ENCODE measurements at regions not wholly inside any gene's neighbourhood (a gene's known extent, or its start where the extent isn't known, plus 50 kb on each side); places are given as distances from the start of the nearest gene placed in this dataset.

DNA sequence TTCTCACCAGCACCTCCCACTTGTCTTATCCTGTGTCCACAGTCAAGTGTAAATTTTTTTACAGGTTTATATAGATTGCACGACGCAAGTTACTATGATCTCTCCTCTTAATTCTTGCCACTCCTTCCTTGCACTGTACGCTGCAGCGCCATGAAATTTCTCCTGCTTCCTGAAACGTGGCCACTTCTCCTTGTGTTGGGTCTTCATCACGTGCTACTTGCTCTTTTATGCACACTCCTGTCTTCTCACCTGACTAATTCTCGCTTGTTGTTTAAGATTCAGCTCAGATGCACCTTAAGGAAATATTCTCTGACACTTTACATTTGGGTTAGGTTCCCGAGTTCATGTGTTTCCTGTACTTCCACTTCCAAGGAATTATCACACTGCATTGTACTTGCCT is 76.5 kb upstream of the ODAD2 start:
- Histone ChIP-seq H2BK5ac (ENCODE audit: low read length) (no peak overlapping the region), H2BK120ac (ENCODE audit: low read depth, low read length) (no peak overlapping the region), H3K27ac (replicated peaks; ENCODE audit: low read length) (no peak overlapping the region), H4K91ac (ENCODE audit: low read depth, low read length, poor library complexity) (no peak overlapping the region), H2AK5ac (ENCODE audit: low read depth, low read length) (no peak overlapping the region), H3K18ac (ENCODE audit: low read length) (no peak overlapping the region), H3K9me3 (replicated peaks in 1 of 2; ENCODE audit: control insufficient read depth in 2 of 2, insufficient read depth in 1 of 2, low read depth in 1 of 2, low read length in 2 of 2) (peaks cover 0 to 3% of the 10 kb centered on the region in 2 donors), H2BK12ac (ENCODE audit: low read length) (no peak overlapping the region), H3K4me2 (ENCODE audit: insufficient read depth, low read length, poor library complexity, severe bottlenecking) (no peak overlapping the region), H3K36me3 (replicated peaks in 1 of 2; ENCODE audit: control insufficient read depth in 2 of 2, insufficient read depth in 2 of 2, low read length in 2 of 2) (no peaks in the 10 kb centered on the region), H4K8ac (ENCODE audit: low read depth, low read length) (no peak overlapping the region), H2AFZ (ENCODE audit: low read length) (no peak overlapping the region), H3K4ac (ENCODE audit: low read length) (no peak overlapping the region), H3K14ac (ENCODE audit: low read length) (no peak overlapping the region), H3K27me3 (ENCODE audit: control insufficient read depth in 3 of 3, insufficient read depth in 3 of 3, low read depth in 1 of 3, low read length in 3 of 3) (no peaks in the 10 kb centered on the region), H3K4me3 (ENCODE audit: low read length in 2 of 2) (no peak overlapping the region), H3K4me1 (ENCODE audit: control insufficient read depth in 2 of 2, insufficient read depth in 1 of 2, low read depth in 1 of 2, low read length in 2 of 2) (no peaks in the 10 kb centered on the region), H2BK15ac (ENCODE audit: low read length) (no peak overlapping the region), H3K9ac (ENCODE audit: low read depth, low read length, poor library complexity) (no peak overlapping the region), H3K23ac (ENCODE audit: low read depth, low read length, poor library complexity) (no peak overlapping the region), H3K79me1 (ENCODE audit: low read depth, low read length) (no peaks in the 10 kb centered on the region)
- WGBS, 2 donors (ENCODE audit: extremely low coverage in 2 of 2, insufficient read length in 2 of 2, insufficient replicate concordance in 1 of 2), result no CpG with 5 or more reads among the region's 8 CpGs
- no peak for DNase-seq (ENCODE audit: low spot score)

DNA sequence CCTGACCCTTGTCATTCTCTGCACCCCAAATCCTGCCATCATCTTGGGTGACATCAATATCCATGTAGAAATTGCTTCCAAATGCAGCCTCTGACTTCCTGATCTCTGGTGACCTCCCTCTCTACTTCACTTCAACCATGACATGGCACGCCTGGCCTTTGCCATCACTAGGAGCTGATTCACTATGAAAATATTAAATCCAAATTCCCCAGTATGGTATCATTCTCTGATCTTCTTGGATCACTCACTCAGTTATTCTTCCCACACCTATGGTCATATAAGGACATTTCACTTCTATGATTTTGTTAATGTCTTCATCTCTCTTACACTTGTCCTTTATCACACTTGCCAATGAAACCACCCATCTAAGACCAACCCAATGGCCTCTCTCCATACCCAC is 73.7 kb upstream of the ODAD2 start:
- no peak overlapping the region for H2AFZ ChIP-seq (ENCODE audit: low read length)
- no CpG with 5 or more reads among the region's 1 CpG for WGBS, 2 donors (ENCODE audit: extremely low coverage in 2 of 2, insufficient read length in 2 of 2, insufficient replicate concordance in 1 of 2)
- no peak overlapping the region for H3K18ac ChIP-seq (ENCODE audit: low read length)
- no peak overlapping the region for H3K27ac ChIP-seq (replicated peaks; ENCODE audit: low read length)
- no peaks in the 10 kb centered on the region for H3K79me1 ChIP-seq (ENCODE audit: low read depth, low read length)
- no peaks in the 10 kb centered on the region for H3K36me3 ChIP-seq (replicated peaks in 1 of 2; ENCODE audit: control insufficient read depth in 2 of 2, insufficient read depth in 2 of 2, low read length in 2 of 2)
- no peak for DNase-seq (ENCODE audit: low spot score)
- no peak overlapping the region for H4K91ac ChIP-seq (ENCODE audit: low read depth, low read length, poor library complexity)
- no peak overlapping the region for H2BK15ac ChIP-seq (ENCODE audit: low read length)
- H3K4ac ChIP-seq (ENCODE audit: low read length), result no peak overlapping the region
- H3K14ac ChIP-seq (ENCODE audit: low read length), result no peak overlapping the region
- peaks cover 0 to 3% of the 10 kb centered on the region in 2 donors for H3K9me3 ChIP-seq (replicated peaks in 1 of 2; ENCODE audit: control insufficient read depth in 2 of 2, insufficient read depth in 1 of 2, low read depth in 1 of 2, low read length in 2 of 2)
- H2BK5ac ChIP-seq (ENCODE audit: low read length), result no peak overlapping the region
- no peak overlapping the region for H2BK12ac ChIP-seq (ENCODE audit: low read length)
- H3K9ac ChIP-seq (ENCODE audit: low read depth, low read length, poor library complexity), result no peak overlapping the region
- no peak overlapping the region for H2BK120ac ChIP-seq (ENCODE audit: low read depth, low read length)
- H4K8ac ChIP-seq (ENCODE audit: low read depth, low read length), result no peak overlapping the region
- no peaks in the 10 kb centered on the region for H3K4me1 ChIP-seq (ENCODE audit: control insufficient read depth in 2 of 2, insufficient read depth in 1 of 2, low read depth in 1 of 2, low read length in 2 of 2)
- no peak overlapping the region for H3K4me3 ChIP-seq (ENCODE audit: low read length in 2 of 2)
- H3K27me3 ChIP-seq (ENCODE audit: control insufficient read depth in 3 of 3, insufficient read depth in 3 of 3, low read depth in 1 of 3, low read length in 3 of 3), result no peaks in the 10 kb centered on the region
- H3K23ac ChIP-seq (ENCODE audit: low read depth, low read length, poor library complexity), result no peak overlapping the region
- no peak overlapping the region for H3K4me2 ChIP-seq (ENCODE audit: insufficient read depth, low read length, poor library complexity, severe bottlenecking)
- no peak overlapping the region for H2AK5ac ChIP-seq (ENCODE audit: low read depth, low read length)

GRCh38 chr10:28060031-28060607 is 61.2 kb upstream of the ODAD2 start:
- Histone ChIP-seq H3K4me3 (ENCODE audit: low read length in 2 of 2) (no peak overlapping the region), H2AFZ (ENCODE audit: low read length) (no peak overlapping the region), H3K4me1 (ENCODE audit: control insufficient read depth in 2 of 2, insufficient read depth in 1 of 2, low read depth in 1 of 2, low read length in 2 of 2) (no peaks in the 10 kb centered on the region), H3K9me3 (replicated peaks in 1 of 2; ENCODE audit: control insufficient read depth in 2 of 2, insufficient read depth in 1 of 2, low read depth in 1 of 2, low read length in 2 of 2) (peaks cover 0 to 2% of the 10 kb centered on the region in 2 donors), H3K9ac (ENCODE audit: low read depth, low read length, poor library complexity) (no peak overlapping the region), H4K8ac (ENCODE audit: low read depth, low read length) (no peak overlapping the region), H3K79me1 (ENCODE audit: low read depth, low read length) (no peaks in the 10 kb centered on the region), H2AK5ac (ENCODE audit: low read depth, low read length) (no peak overlapping the region), H3K23ac (ENCODE audit: low read depth, low read length, poor library complexity) (no peak overlapping the region), H2BK120ac (ENCODE audit: low read depth, low read length) (no peak overlapping the region), H3K27ac (replicated peaks; ENCODE audit: low read length) (no peak overlapping the region), H2BK15ac (ENCODE audit: low read length) (no peak overlapping the region), H3K4ac (ENCODE audit: low read length) (no peak overlapping the region), H3K18ac (ENCODE audit: low read length) (no peak overlapping the region), H2BK12ac (ENCODE audit: low read length) (no peak overlapping the region), H3K27me3 (ENCODE audit: control insufficient read depth in 3 of 3, insufficient read depth in 3 of 3, low read depth in 1 of 3, low read length in 3 of 3) (no peaks in the 10 kb centered on the region), H3K4me2 (ENCODE audit: insufficient read depth, low read length, poor library complexity, severe bottlenecking) (no peak overlapping the region), H2BK5ac (ENCODE audit: low read length) (no peak overlapping the region), H3K14ac (ENCODE audit: low read length) (no peak overlapping the region), H3K36me3 (replicated peaks in 1 of 2; ENCODE audit: control insufficient read depth in 2 of 2, insufficient read depth in 2 of 2, low read length in 2 of 2) (peaks cover 0 to 4% of the 10 kb centered on the region in 2 donors), H4K91ac (ENCODE audit: low read depth, low read length, poor library complexity) (no peak overlapping the region)
- DNase-seq (ENCODE audit: low spot score), result no peak
- no CpG with 5 or more reads among the region's 5 CpGs for WGBS, 2 donors (ENCODE audit: extremely low coverage in 2 of 2, insufficient read length in 2 of 2, insufficient replicate concordance in 1 of 2)

DNA sequence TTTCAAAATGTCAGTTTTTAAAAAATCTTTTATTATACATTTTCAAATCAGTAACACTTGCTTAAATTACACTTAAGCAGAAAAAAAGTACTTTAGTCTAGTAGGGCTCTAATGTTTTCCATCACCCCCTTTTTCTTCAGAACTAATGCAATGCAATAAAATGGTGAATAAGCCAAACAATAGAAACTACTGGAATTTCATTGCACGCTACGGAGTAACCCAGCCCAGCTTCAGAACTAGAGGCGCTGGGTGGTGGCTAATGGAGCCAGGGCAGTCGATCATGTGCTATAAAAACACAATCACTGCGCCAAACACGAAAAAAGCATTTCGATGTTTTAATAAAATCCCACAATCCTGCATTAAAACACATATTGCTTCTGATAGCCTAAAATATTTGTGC is 59.9 kb upstream of the ODAD2 start:
- H3K14ac ChIP-seq (ENCODE audit: low read length), result no peak overlapping the region
- no peak overlapping the region for H3K27ac ChIP-seq (replicated peaks; ENCODE audit: low read length)
- H2AK5ac ChIP-seq (ENCODE audit: low read depth, low read length), result no peak overlapping the region
- H2BK120ac ChIP-seq (ENCODE audit: low read depth, low read length), result no peak overlapping the region
- no peak overlapping the region for H4K91ac ChIP-seq (ENCODE audit: low read depth, low read length, poor library complexity)
- H3K27me3 ChIP-seq (ENCODE audit: control insufficient read depth in 3 of 3, insufficient read depth in 3 of 3, low read depth in 1 of 3, low read length in 3 of 3), result no peaks in the 10 kb centered on the region
- no peak overlapping the region for H2BK5ac ChIP-seq (ENCODE audit: low read length)
- H3K36me3 ChIP-seq (replicated peaks in 1 of 2; ENCODE audit: control insufficient read depth in 2 of 2, insufficient read depth in 2 of 2, low read length in 2 of 2), result peaks cover 0 to 4% of the 10 kb centered on the region in 2 donors
- no peak for DNase-seq (ENCODE audit: low spot score)
- no peak overlapping the region for H4K8ac ChIP-seq (ENCODE audit: low read depth, low read length)
- H3K4ac ChIP-seq (ENCODE audit: low read length), result no peak overlapping the region
- no peak overlapping the region for H3K18ac ChIP-seq (ENCODE audit: low read length)
- H2BK15ac ChIP-seq (ENCODE audit: low read length), result no peak overlapping the region
- no CpG with 5 or more reads among the region's 7 CpGs for WGBS, 2 donors (ENCODE audit: extremely low coverage in 2 of 2, insufficient read length in 2 of 2, insufficient replicate concordance in 1 of 2)
- no peak overlapping the region for H2BK12ac ChIP-seq (ENCODE audit: low read length)
- no peak overlapping the region for H2AFZ ChIP-seq (ENCODE audit: low read length)
- H3K9ac ChIP-seq (ENCODE audit: low read depth, low read length, poor library complexity), result no peak overlapping the region
- no peaks in the 10 kb centered on the region for H3K4me1 ChIP-seq (ENCODE audit: control insufficient read depth in 2 of 2, insufficient read depth in 1 of 2, low read depth in 1 of 2, low read length in 2 of 2)
- H3K23ac ChIP-seq (ENCODE audit: low read depth, low read length, poor library complexity), result no peak overlapping the region
- no peak overlapping the region for H3K4me3 ChIP-seq (ENCODE audit: low read length in 2 of 2)
- H3K9me3 ChIP-seq (replicated peaks in 1 of 2; ENCODE audit: control insufficient read depth in 2 of 2, insufficient read depth in 1 of 2, low read depth in 1 of 2, low read length in 2 of 2), result peaks cover 0 to 2% of the 10 kb centered on the region in 2 donors
- no peaks in the 10 kb centered on the region for H3K79me1 ChIP-seq (ENCODE audit: low read depth, low read length)
- no peak overlapping the region for H3K4me2 ChIP-seq (ENCODE audit: insufficient read depth, low read length, poor library complexity, severe bottlenecking)
